Stimulated activated CD8-positive, alpha-beta memory T cell treated with anti-CD3 and anti-CD28 coated beads, Interleukin-15, amount 100 ng/mL, for 24 hours (primary cell): ENCODE measurements at regions not wholly inside any gene's neighbourhood (a gene's known extent, or its start where the extent isn't known, plus 50 kb on each side); places are given as distances from the start of the nearest gene placed in this dataset.

Experiments
- DNase-seq: peaks from one replicate; pipeline ENCODE4 v3.0.0-alpha.2; 2020; ENCODE audit warnings: low read depth

DNA sequence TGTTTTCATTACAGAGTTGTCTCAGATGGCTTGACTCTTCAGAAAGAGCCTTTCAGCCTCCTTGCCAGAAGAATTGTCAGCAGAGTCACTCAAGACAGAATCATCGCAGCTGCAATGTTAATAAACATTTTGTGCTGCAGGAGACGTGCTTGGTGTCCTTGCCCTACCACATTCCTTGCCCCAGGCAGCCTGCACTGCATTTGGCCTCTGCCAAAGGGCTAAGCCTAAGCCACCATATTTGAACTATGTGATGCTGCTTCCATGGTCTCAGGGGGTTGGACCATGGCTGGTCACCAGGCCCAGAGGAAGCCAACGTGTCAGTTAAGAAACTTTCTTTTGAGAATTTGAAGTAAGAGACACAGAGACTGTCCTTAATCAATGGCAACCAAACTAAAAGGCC, 145.4 kb downstream of the ACTL7B start:
- no peak for DNase-seq

DNA sequence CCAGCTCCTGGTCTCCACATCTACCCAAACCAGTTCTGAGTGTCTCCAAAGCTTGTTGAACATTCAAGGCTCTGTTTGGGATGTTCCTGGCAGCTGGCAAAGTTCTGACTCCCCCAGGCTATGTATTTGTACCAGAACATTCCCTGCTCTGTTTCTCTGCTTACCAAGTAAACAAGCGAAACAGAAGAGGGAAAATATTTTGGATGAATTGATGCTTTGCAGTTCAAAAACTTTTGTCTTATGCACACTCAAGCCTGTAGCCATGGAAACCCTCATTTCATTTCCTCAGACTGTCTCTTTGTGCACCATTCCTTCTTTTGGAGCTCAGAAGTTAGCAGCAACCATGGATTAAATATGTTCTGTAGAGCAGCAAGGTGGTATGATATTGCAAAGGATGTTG, 145.8 kb downstream of the ACTL7B start:
- no peak for DNase-seq

DNA sequence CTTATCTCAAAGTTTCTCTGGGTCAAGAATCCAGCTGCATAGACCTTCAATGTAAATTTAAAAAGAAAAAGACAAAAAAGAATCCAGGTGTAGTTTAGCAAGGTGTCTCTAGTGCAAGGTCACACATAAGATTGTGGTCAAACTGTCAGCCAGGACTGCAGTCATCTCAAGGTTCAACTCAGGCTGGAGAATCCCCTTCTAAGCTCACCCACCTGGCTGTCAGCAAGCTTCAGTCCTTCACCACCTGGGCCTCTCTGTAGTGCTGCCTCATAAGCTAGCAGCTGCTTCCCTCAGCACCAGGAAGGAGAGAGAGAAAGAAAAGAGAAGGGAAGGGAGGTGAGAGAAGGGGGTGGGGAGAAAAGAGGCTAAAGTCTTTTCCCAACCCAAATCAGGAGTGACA, 146.7 kb downstream of the ACTL7B start:
- DNase-seq: no peak

DNA sequence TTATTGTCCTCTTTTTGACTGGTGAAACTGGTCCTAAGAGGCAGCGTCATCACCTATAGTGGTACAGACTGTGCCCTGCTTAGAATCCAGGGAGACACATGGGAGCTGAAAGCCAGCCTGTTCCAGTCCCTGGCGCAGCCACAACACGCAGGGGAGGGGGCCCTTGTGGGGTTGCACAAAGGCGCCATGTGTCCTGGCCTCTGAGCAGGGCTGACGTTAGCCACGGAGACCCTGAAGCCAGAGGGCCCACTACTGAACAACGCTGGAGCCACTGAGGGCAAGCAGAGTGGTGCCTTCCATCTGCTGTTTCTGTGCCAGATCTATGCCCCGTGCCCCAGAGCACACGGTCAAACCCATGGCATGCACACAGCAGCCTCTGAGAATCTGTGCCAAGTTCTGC, 147.3 kb downstream of the ACTL7B start:
- DNase-seq: no peak

DNA sequence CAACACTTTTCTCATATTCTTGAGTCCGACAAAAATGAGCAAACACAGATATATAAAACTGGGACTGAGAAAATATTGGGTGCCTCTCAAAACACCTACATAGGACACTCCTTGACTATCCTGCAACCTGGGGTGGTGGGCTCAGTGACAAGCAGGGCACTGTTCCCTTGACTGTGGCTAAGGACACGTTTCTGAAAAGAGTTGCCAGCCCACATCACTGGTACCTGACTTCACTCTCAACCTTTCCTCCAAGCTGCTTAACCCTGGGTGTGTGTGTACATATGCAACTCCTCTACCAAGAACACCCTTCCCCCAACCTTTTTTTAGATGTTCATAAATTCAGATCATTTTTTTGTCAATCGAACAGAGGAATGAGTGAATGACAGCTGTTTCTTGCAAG, 148.7 kb downstream of the ACTL7B start:
- no peak for DNase-seq

DNA sequence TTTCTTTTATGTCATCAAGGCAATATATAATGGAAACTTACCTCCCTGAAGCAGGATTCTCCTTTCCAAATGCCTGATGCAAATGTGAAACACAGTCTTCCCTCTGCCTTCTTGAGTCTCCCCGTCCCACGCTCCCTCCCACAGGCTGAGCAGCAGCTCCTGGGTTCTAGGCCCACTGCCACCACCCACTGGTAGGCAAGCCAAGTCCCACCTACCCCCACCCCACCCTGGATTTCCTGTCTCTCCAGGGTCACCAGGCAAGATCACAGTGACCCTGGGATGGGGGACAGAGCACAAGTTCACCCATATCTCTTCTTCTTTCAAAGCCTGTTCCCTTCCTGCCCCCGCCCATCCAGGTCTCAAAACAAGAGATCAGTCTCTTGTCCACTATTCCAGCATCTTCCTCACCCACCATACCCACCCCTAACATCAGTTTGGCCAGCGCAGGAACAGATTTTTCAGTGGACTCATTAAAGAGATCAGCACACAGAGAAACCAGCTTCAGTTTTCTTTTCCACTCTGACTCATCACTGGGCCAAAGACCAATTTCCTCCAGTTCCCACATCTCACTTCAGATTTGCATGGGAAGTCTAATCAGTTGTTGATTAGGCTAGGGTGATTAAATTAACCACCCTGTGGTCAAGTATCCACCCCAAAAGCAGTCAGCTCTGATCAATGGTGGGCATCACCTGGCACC, 151.5 kb downstream of the ACTL7B start:
- DNase-seq: no peak

DNA sequence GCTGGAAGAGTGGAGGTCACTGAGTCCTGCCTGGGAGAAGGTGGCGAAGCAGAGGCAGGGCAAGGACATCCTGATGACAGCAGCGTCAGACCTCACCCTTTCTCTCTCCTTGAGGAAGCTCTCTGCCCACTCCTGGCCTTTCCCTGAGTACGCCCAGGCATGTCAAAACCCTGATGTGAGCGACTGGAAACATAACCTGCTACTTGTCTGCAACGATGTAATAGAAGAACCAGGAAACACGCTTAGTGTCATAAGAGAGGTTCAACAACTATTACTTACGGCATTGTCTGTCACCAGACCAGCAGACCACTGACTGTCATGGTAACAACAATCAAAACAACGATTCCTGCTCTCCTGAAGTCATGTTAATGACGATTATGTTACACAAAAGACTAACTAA, 152.4 kb downstream of the ACTL7B start:
- DNase-seq: no peak

DNA sequence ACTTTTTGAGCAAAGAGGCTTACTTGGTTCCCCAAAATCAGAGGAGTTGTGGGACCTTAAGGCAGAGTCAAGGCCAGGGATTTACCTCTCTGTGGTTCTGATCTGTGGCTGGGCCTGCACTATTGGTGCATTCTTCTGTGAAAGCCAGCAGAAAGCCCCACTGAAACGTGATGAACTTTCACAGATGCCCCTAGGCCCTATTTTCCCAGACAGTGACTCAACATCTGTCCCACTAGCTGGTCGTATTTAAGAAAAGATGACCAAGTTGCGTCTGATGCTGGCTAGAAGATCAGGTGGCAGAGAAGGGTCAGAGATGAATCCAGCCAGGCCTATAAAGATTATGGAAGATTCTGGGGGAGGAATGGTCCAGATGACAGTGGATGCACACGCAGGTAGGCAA, 153.1 kb downstream of the ACTL7B start:
- DNase-seq: no peak

DNA sequence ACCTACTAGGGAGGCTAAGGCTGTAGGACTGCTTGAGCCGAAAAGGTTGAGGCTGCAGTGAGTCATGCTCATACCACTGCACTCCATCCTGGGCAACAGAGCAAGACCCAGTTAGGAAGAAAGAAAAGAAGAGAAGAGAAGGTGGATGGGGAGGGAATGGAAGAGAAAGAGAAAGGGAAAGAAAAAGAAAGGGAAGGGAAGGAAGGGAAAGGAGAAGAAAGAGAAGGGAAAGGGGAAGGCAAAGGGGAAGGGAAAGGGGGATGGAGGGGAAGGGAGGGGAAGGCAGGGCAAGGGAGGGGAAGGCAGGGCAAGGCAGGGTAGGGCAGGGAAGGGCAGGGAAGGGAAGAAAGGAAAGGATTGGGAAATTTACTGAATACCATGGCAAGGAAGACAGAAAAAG, 157.0 kb downstream of the ACTL7B start:
- no peak for DNase-seq

DNA sequence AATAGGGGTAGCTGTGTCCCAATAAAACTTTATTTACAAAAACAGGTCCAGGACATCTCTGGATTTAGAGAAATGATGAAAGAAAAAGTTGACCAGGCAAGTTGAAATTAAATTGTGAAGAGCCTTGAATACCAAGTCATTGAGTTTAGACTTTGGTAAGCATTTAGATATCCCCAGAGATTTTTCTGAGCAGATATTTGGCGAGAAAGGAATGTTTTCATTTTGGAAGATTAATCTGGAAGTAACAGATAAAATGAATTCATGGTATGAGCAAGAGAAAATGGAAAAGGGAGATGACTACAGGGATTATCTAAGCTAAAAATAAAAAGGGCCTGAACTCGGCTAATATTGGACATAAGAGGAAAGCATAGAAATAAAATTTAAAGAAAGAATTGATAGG, 157.6 kb downstream of the ACTL7B start:
- DNase-seq: no peak

DNA sequence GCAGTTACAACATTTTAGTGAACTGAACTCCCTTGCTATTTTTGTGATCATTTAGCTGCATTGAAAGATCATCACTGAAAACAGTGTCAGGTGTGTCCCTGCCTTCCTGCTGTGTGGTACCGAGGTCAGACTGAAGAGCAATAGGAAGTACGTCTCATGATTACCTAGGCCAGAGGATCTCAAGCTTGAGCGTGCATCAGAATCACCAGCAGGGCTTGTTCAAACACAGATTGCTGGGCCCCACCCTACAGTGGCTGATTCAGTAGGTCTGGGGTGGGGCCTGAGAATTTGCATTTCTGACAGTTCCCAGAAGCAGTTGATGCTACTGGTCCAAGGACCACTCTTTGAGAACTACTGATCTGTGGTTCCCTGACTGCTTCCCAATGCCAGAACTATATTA, 159.6 kb downstream of the ACTL7B start:
- no peak for DNase-seq

DNA sequence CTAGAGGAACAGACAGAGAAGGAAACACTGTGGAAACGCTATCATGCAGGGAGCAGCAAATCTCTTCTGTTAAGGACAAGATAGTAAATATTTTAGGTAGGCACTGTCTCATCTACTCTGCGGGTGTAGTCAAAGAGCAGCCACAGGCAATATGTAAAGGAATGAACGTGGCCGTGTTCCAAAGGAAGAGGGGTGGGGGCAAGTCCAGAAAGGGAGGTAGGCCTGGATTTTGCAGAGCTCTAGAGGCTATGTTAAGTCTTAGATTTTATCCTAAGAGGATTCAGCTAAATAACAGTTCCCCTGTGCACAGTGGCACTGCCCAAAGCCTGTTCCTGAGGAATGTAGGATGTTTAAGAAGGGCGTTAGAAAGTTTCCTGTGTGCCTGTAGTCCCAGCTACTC, 161.6 kb downstream of the ACTL7B start:
- DNase-seq: no peak

DNA sequence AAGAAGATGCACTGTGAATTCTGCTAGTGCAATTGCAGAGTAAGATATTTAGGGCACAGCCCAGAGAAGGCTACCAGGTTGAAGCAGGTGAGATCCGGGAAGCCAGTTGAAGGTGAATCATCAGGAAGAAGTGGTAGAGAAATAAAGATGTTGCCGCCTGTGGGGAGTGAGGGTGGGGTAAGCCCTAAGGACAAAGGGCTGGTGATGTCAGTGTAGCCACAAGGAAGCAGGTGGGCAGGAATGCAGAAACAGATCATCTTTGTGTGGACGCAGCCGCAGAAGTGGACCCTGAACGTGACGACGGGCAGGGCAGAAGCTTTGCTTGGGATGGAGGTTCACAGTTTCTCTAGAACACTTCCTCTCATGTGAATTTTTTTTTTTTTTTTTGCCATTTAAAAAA, 164.2 kb downstream of the ACTL7B start:
- DNase-seq: no peak

DNA sequence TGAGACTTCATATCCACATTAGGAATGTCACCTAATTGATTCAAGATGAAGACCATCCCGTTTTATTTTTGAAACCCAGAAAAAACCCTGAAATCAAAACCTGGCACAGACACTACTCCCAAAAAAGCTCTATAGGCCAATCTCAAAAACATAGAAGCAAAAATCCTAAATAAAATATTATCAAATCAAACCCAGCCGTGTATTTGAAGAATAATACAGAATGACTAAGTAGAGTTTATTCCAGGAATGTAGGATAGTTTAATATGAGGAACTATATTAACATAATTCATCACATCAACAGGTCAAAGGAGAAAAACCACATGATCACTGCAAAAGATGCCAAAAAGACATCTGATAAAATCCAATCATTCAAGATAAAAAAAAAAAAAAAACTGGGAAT, 167.1 kb downstream of the ACTL7B start:
- DNase-seq: no peak

DNA sequence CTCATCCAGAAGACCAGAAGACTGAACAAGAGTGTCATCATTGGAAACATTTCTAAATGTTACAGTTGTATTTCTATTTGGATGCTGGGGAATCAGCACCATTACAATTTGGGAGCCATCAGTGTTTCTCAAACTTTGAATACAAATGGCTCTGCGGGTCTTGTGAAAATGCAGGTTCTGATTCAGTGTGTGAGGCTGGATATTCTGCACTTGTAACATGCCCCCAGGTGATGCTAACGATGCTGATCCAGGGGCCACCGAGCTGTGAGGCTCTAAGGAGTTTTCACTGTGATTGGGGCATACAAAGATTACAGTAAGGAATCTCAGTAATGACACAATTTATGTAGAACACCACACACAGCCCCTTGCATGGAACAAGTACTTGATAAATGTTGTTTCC, 167.7 kb downstream of the ACTL7B start:
- DNase-seq: no peak

DNA sequence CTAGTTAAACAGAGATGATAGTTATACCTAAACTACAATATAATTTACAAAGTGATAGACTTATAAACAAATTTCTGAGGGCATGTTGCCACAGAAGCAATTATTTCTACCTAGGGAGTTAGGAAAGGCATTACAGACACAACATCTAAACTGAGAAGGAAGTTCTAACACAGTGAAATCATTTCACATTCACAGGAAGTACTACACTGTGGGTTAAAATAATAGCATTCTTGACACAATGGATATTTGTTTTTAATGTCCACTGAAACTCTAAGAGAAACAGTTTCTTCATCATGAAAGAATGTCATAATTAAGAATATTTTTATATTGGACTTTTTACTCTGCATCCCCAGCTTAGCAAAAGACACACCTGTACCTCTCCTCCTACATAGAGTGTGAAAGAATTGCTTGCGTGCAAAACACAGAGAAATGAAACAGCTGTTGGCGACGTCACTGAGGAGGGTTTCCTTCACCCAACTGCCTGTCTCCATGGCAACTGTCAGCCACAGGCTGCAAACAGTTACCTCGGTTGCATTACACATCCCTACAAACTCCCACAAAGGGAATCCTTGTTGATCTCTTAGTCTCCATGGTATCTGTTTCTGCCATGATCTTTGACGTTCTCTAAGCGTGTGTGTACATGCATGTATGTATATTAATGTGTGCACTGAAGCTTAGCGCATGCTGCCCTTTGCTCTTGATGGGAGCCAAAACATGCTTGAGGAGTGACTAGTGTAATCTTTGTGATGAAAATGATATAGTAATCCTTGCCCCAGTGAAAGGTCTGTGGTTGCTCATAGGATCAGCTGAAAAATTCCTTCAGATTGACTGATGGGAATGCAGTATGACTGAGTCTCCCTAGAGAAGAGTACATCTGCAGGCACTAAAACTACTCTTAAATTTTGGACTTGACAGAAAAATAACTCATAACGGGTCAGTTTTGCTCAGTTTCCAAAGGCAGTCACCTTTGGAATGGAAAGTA, 168.5 kb downstream of the ACTL7B start:
- no peak for DNase-seq

DNA sequence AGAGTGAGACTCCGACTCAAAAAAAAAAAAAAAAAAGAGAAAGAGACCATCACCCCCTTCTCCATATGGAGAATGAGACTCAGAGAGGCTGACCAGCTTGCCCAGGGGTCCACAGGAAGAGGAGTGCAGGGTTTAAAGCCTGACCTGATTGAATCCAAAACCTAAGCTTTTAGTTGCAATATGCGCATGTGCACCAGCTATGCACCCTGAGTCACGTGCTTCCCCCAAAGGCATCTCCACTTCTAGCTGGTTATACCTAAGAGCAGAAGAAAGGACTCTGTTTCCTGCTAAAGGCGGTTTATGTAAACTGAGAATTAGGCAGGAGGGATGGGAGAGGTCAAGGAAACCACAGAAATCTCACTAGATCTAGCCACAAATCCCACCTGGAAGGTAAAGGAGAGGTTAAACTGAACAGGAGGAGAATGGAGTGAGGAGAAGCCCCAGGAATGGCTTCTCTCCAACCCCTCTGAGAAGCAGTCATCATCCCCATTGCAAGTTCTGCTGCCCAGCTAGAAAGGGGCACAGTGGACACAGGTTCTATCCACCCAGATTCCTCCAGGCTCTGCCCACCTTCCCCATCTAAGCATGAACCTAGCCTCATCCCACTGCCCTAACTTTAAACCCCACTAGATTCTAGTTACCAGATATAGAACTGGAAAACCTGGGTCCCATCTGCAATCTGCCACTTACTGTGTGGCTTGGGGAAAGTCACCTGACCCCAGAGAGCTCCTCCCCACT, 171.3 kb downstream of the ACTL7B start:
- no peak for DNase-seq

DNA sequence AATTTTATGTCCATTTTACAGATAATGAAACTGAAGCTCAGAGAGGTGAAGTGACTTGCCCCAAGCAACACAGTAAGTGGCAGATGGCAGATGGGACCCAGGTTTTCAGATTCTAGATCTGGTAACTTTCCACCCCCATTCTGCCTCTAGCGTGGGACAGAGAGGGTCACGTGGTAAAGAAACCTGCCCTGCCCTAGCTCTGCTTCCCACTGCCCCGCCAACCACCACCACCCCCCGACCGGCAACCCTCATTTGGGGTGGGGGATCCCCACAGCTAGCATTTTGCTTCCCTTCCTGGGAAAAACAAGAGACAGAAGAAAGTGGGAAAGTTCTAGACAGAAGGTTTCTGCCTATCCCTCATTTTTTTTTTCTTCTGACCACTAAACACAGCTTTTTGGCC, 172.5 kb downstream of the ACTL7B start:
- no peak for DNase-seq

DNA sequence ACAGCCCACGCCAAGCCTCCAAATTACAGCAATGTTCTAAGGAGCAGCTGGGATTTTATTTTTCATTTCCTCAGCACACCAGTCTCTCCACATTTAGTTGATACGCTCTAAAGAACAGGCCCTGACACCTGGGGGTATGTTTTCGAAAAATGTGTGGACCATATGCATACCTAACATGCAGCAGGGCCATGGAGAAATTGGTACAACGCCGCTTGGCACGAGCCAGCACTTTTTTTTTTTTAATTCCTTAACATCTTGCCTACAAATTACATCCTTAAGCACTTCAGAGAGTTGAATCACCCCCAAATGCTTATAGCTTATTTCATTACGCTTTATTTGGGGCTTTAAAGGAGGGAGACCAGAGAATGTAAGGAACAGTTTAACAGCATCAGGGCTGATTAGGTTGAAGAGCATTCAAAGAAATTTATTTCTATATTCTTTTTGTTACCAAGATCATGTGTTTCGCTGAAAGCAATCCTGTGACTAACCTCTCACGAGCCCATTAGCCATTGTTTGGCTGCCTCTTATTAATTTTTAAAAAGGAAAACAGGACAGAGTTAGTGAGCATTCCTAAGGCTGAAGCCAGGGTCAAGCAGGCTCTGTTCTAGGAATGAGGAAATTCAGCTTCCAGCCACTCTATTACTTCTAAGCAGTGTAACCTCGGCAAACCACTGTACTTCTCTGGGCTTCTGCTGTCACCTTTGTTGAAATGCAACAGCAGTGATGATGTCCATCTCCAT, 173.8 kb downstream of the ACTL7B start:
- DNase-seq: no peak

DNA sequence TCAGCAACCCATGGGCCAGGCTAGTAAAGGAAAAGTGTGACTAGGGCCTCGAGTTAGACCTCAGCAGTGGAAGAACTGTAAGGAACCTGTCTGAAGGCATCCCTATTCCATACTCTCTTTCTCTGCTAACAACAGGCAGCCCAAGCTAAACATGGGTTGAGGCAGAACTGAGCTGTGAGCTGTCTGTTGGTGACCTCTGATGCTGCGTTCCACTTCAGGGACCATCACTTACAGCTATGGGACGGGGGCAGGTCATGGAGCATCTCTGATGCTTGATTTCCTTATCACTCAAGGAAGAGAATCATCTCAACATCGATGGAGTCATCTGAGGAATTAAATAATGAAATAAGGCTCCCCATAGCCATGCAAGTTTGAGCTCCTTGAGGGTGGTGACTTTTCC, 174.8 kb downstream of the ACTL7B start:
- no peak for DNase-seq

DNA sequence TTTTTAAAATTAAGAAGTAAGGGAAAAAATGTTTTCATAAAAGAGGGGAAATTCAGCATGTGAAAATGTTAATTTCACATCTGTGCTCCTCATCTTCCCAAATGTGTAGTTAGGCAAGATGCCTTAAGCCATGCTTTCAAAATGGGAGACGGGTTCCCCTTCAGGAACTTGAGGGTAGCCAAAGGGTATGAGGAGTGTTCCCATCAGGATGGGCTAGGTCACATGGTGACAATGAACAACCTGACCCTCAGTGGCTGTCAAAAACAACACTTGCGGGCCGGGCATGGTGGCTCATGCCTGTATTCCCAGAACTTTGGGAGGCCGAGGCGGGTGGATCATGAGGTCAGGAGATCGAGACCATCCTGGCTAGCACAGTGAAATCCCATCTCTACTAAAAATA, 178.0 kb downstream of the ACTL7B start:
- no peak for DNase-seq

DNA sequence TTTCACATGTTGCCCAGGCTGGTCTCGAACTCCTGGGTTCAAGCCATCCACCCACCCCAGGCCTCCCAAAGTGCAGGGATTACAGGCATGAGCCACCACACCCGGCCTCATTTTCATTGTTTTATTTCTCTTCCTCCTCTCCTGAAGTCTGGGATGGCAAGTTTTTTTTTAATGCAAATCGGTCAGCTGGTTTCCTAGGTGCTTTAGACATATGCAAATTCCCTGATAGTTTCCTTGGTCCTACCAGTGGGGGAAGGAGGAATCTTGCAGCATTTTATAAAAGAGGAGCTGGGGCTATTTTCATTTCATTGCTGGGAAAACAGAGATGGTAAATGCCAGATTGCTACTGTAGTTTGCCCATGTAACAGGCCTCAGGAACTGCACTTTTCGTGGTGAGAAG, 179.4 kb downstream of the ACTL7B start:
- DNase-seq: no peak
